Jurkat, Clone E6-1 (cell line): ENCODE measurements at regions not wholly inside any gene's neighbourhood (a gene's known extent, or its start where the extent isn't known, plus 50 kb on each side); places are given as distances from the start of the nearest gene placed in this dataset.

Experiments used
- DNase-seq: peaks from one replicate; pipeline ENCODE4 v3.0.0-alpha.2; 2011; ENCODE audit warnings: low read depth, low spot score
- H3K4me3 ChIP-seq: 2 replicates; pipeline ENCODE4 v1.5.1; 2011; ENCODE audit warnings: mild to moderate bottlenecking, low read length, control low read depth, moderate library complexity

DNA sequence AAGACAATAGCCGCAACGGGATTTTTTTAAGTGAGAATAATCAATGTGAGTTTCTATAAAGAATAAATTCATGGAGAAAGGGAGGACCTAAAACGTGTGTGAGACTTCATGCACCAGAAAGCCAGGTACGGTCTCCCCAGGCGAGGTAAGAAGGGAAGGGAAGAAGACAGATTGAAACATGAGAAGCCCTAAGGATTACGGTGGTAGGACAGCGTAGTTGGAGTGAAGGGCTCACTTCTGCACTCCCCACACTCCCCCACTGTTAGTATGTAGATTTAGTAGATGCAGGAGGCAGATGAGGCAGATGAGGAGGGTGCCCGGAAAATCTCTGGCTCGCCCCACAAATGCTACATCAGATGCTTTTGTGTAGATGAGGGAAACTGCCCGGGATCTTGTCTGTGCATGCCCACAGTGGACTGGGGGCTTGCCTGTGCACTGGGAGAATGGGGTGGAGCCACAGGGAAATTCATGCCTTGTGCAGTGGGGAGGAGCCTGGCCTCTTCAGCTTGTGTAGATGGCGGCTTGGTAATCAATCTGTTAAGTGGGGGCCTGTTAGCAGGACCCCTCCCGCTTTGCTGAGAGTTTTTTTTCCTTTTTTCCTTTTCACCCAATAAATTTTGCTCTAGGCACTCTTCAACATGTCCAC lies 1544.5 kb upstream of the TENM3 start:
- no peak for DNase-seq
- no peak overlapping the region for H3K4me3 ChIP-seq

GRCh38 chr4:180706766-180707165 lies 1536.4 kb upstream of the TENM3 start:
- H3K4me3 ChIP-seq: no peak overlapping the region

GRCh38 chr4:180710628-180711337 lies 1532.4 kb upstream of the TENM3 start:
- no peak overlapping the region for H3K4me3 ChIP-seq
- DNase-seq: no peak

More at GRCh38 chr4:180706766-180707165, 1536.4 kb upstream of the TENM3 start:
- no peak for DNase-seq

DNA sequence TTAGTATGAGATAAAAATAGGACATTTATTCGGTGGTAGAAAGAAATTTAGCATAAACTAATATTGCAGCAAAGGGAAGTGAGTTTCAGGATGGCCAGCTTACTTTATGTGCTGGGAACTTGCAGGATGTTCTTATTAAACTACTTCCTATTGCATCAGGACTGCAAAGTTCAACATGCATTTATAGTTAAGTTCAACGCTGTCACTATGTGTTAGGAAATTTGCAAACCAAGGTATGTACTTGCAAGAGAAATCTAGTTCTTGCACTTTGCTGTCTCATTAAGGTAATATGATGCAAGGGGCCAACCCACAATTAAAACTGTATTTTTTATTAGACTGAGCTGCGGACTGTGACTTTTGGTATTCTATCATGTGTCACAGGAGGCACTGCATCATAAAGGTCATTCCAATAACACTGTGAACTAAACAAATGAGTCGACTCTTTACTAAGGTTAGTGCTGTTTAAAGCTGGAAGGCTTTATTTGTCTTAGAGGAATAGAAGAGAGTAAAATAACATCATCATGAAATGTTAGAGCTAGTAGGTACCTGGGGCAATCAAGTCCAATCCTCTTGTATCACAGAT lies 1525.7 kb upstream of the TENM3 start:
- DNase-seq: no peak
- no peak overlapping the region for H3K4me3 ChIP-seq

DNA sequence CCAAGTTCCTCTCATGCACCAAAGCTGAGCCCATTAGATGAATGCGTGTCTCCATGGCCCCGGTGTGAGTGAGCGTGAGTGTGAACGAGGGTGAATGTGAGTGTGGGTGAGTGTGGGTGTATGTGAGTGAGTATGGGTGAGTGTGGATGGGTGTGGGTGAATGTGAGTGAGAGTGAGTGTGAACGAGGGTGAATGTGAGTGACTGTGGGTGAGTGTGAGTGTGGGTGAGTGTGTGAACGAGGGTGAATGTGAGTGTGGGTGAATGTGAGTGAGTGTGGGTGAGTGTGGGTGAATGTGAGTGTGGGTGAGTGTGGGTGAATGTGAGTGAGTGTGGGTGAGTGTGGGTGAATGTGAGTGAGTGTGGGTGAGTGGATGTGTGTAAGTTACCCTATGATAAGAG lies 1521.8 kb upstream of the TENM3 start:
- no peak overlapping the region for H3K4me3 ChIP-seq
- no peak for DNase-seq

DNA sequence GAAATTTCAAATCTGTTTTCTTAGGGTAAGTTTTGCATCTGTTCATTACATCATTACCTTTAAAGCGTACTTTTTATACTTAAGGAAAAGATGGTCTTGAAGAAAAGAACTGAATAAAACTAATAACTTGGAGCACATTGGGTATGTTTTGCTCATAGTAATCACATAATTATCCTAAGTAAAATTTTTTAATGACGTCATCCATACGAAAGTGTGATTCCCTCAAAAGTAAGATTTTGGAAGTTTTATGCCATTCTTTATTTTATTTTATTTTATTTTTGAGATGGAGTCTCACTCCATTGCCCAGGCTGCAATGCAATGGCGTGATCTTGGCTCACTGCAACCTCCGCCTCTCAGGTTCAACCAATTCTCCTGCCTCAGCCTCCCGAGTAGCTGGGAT lies 1516.6 kb upstream of the TENM3 start:
- no peak overlapping the region for H3K4me3 ChIP-seq
- no peak for DNase-seq

DNA sequence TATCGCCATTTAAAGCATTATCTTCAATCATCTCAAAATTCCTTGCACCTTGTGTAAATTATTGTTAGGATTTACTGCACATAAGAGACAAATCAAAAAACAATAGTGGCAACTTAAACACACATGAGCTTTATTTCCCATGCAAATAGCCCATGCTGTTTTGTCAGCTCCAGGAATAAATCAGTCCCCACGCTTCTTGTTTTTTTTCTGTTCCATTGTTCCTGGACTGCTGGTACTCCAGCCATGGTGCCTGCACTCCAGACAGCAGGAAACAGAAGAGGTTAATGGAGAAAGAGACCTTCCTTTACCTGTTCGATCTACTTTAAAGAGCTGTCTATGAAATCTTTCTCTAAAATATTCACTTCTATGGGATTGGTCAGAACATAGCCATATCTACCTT lies 1515.7 kb upstream of the TENM3 start:
- no peak overlapping the region for H3K4me3 ChIP-seq
- no peak for DNase-seq

DNA sequence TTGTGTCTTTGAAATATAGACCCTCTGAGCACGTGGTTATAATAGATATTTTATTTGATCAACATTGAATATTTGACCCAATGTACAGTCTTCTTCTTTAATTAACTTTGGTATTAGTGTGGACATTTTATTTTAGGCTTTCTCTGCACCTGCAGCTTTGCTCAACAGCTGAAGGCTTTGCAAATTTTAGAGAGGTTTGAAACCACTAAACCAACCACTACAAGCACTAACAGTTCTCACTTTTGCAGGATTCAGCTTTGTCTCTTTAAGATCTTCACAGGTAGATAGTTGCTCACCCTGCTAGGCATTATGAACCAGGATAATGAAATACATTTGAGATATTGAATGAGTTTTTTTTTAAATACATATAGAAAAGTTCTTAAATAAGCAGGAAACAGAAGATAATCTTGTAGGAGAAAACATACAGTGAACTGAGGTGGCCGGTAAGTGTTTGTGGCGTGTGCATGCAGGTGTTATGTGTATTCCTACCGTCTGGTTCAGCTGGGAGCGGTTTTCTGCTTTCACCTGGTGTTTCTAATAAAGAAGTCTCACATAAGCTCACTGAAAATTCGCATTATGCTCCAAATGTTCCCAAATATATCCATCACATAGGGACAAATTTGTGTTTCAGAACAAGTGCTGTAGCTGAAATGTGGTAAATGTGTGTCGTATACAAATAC lies 1508.3 kb upstream of the TENM3 start:
- H3K4me3 ChIP-seq: no peak overlapping the region
- no peak for DNase-seq

DNA sequence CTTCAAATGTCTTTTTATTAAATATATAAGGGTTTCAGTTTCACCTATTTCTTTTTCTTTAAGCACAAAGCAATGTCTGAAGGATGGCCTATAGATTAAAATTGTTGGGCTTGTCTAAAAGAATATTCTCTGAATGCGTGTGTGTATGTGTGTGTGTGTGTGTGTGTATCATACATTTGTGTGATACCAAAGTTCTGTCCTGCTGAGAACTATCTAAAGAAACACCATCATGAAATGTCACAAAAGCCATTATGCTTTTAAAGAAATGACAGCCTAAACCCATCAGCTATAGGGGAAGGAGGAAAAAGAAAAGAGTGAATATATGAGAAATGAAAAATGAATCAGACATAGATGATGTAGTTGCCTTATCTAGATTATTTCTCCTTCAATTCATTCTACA lies 1501.5 kb upstream of the TENM3 start:
- no peak overlapping the region for H3K4me3 ChIP-seq

DNA sequence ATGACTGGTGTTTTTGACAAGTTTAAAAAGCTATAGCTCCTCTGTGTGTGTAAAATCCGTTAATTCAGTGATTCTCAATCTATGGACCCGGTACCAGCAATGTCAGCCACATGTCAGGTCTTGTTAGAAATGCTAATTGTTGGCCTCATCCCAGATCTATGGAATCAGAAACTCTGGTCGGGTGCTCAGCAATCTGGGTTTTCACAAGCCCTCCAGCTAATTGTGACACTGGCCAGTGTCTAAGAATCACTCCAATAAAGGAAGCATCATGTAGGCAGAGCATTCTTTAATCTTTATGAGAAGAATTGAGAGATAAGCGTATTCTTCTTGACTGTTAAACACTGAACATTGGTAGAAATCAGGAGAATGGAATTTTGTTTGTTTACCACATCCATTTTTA lies 1498.2 kb upstream of the TENM3 start:
- no peak overlapping the region for H3K4me3 ChIP-seq
- no peak for DNase-seq

More for the DNA sequence above, 1501.5 kb upstream of the TENM3 start:
- DNase-seq: no peak

GRCh38 chr4:180751009-180751408 lies 1492.2 kb upstream of the TENM3 start:
- DNase-seq: no peak
- H3K4me3 ChIP-seq: no peak overlapping the region

- DNase-seq: no peak
- no peak overlapping the region for H3K4me3 ChIP-seq
Observed at GRCh38 chr4:180757927-180758326, 1485.3 kb upstream of the TENM3 start.

DNA sequence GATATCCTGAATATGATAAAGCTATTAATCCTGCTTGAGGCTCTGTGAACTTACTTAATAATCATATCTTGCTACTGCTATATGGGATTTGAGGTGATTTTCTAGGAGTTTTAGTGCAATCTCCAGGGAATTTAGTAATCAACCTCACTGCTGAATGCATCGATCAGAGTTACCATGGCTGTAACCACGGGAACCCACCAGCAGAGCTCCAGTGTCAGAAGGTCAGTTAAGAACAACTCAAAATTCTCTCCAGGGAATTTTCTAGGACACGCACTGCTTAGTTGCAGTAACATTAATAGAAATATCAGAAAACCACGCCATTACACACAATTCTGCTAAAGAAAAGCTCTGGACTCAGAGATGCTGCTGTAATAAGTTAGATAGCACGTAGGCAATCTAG lies 1477.2 kb upstream of the TENM3 start:
- no peak overlapping the region for H3K4me3 ChIP-seq
- DNase-seq: no peak

DNA sequence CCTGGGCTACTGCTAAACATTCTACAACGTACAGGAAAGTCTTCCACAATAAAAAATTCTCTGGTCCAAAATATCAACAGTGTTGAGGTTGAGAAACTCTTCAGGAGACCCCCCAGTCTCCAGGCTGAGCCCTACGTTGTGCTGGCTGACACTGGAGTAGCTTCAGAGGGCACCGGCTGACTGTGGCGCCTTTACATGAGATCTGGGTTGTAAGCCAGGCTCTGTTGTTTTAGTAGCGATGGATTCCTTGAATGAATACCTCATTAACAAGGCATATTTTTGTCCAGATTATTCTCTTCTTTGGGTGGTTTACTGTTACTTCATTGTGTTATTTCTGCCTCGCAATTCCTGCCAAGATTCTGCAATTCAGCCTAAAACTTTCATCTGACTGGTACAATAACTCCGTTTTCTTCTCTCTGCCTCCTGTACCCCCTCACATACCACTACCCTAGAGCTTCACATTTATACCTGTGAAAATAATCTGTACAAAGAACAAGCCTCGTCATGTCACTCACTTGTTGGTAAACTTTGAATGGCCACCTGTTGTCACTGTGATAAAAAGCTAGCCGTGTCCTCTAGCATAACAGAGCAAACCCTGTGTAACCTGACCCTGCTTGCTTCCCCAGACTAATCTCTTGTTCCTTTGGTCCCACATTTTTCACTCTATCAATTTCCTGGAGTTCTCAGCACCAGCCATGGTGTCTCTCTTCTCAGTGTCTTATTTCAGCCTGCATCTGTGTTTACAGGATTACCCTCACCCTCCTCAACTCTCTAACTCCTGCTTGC lies 1476.1 kb upstream of the TENM3 start:
- no peak for DNase-seq

DNA sequence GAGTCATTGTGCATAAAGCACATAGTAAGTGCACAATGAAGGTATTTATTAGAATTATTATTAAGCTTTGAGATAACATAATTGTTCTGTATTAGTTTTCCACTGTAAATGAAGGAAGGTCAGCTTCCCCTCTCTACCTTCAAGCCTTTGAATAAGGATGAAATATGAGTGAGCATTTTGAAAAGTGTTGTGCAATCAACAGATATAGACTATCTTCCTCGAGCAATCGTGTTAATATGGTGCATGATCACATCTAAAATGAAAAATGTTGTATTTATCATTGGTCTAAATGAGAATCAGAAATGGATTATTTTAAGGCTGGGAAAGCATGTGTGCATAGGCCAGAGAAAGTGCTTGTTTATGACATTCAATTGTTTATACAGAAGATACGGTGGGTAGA lies 1474.6 kb upstream of the TENM3 start:
- DNase-seq: no peak
- H3K4me3 ChIP-seq: no peak overlapping the region

More for the DNA sequence above, 1476.1 kb upstream of the TENM3 start:
- H3K4me3 ChIP-seq: no peak overlapping the region

DNA sequence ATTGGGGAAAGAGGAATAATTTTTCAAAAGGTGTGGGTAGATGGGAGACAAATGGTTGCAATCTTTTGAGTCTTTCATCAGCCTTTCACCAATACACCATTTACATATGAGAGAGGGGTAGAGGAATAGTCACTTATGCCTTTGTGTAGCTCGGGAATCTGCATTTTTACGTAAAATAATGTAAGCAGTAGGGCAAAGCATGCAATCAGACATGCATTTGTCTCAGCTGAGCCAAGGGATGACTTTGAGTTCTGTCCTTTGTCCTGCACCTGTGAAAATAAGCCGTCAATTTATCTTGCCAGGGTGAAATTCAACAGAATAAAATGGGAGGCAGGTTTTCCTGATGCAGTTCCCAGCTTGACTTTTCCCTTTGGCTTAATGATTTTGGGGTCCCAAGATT lies 1473.4 kb upstream of the TENM3 start:
- DNase-seq: no peak

DNA sequence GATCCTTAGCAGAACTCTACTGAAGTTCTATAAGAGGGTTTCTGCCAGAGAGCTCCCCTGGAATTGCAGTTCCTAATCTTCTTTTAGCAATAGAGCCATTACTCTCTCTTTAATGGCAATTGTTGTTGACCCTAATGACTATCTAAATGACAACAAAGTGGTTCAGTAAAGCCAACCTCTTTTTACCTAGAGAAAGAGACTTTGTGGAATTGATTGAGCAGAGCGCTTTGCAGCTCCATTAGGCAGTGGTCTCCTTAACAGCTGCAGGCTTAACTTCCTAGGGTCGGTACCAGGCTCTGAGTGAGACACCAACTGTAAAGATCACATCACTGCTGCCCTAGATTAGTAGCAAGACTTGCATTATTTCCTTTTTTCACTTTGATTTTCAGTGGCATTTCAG lies 1472.9 kb upstream of the TENM3 start:
- no peak overlapping the region for H3K4me3 ChIP-seq

More for the DNA sequence above, 1473.4 kb upstream of the TENM3 start:
- H3K4me3 ChIP-seq: no peak overlapping the region

DNA sequence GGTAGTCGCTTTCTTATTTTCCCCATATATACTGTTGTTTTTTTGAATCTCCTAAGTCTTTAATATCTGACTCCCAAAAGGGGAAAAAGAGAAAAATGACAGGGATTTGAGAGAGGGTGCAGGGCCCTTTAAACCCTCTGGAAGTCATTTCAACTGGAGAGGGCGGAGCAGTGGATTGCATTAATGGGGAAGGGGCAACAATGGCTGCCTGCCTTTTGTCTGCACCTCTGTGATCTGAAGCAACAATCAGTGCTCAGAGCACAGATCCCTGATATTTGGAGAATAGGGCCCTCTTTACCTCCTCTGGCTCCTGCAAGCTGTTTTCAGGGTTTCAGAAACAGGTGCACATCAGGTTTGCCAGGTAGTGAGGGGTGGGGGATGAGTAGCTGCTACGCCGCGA lies 1458.3 kb upstream of the TENM3 start:
- DNase-seq: no peak
- no peak overlapping the region for H3K4me3 ChIP-seq

More for the DNA sequence above, 1472.9 kb upstream of the TENM3 start:
- DNase-seq: no peak

DNA sequence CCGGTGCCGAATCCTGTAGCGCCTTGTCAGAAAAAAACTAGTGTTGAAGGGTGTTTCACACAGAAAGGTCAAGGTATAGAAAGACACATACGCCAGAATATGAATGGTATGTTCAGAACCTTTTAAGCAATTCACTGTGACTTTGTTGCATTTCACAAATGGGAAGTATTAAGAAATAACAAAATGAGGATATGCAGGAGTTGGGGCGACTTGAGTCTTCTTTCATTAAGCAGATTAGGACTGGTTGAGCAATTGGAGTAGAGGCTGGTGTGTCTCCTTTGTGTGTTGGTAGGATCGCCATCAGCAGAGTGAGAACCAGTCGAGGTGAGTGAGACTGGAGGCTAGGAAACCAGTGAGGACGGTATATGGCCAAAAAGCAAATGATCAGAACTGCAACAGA lies 1454.5 kb upstream of the TENM3 start:
- no peak overlapping the region for H3K4me3 ChIP-seq
- DNase-seq: no peak
